Lung (tissue), 11 donors: ENCODE measurements at regions not wholly inside any gene's neighbourhood (a gene's known extent, or its start where the extent isn't known, plus 50 kb on each side); places are given as distances from the start of the nearest gene placed in this dataset.
"Not testable (repeated sequence)": the region's sequence is repeated elsewhere in the genome, so short reads cannot be mapped to it uniquely, and the experiment has no call there.

Experiments used
- ATAC-seq: fragments of 200-7000 bp; cut with Tn5 transposase; one replicate; pipeline ENCODE4 v1.9.1; 2020; ENCODE audit warnings: moderate number of reproducible peaks; ENCODE audit not compliant: insufficient read depth, low FRiP score
- DNase-seq, 3 donors: peaks; one replicate each; pipeline ENCODE4 v3.0.0-alpha.2; 2013 to 2017
- H3K27ac ChIP-seq, 2 donors: one replicate each; pipeline ENCODE4 v1.5.1; 2013; ENCODE audit warnings: mild to moderate bottlenecking in 2 of 2, moderate library complexity in 2 of 2, control low read depth in 1 of 2, inconsistent platforms in 1 of 2, low read depth in 1 of 2, low read length in 1 of 2
- H3K27me3 ChIP-seq, 3 donors: one replicate each; pipeline ENCODE4 v1.5.1; 2013; ENCODE audit warnings: low read length in 2 of 3; ENCODE audit not compliant: control insufficient read depth in 3 of 3, insufficient read depth in 3 of 3
- H3K36me3 ChIP-seq, 4 donors: one replicate each; pipeline ENCODE4 v1.5.1; 2013; ENCODE audit warnings: low read length in 4 of 4, mild to moderate bottlenecking in 1 of 4, moderate library complexity in 1 of 4; ENCODE audit not compliant: control insufficient read depth in 4 of 4, insufficient read depth in 4 of 4
- H3K4me1 ChIP-seq, 5 donors: one replicate each; pipeline ENCODE4 v1.5.1; 2013; ENCODE audit warnings: low read length in 5 of 5, mild to moderate bottlenecking in 2 of 5, moderate library complexity in 1 of 5; ENCODE audit not compliant: control insufficient read depth in 5 of 5, insufficient read depth in 5 of 5
- H3K4me3 ChIP-seq: one replicate; pipeline ENCODE4 v1.5.1; 2013; ENCODE audit warnings: mild to moderate bottlenecking, control low read depth, moderate library complexity
- H3K9ac ChIP-seq, 2 donors: one replicate each; pipeline ENCODE4 v1.5.1; 2013; ENCODE audit warnings: low read length in 2 of 2, control low read depth in 1 of 2; ENCODE audit not compliant: insufficient read depth in 1 of 2
- H3K9me3 ChIP-seq, 4 donors: one replicate each; pipeline ENCODE4 v1.5.1; 2013; ENCODE audit warnings: low read length in 3 of 4, mild to moderate bottlenecking in 1 of 4, moderate library complexity in 1 of 4; ENCODE audit not compliant: control insufficient read depth in 4 of 4, insufficient read depth in 3 of 4
- WGBS, 2 donors: extraction: QIAGEN DNeasy Blood & Tissue Kit; methylation state at CpG; one replicate each; pipeline ENCODE4 v1.1.7; 2013; 5-methylcytosine and 5-hydroxymethylcytosine counted together
- TF ChIP-seq, protein P1 (sequence below): IDR thresholded peaks from 2 replicates; pipeline ENCODE4 v1.5.1; 2012; ENCODE audit warnings: mild to moderate bottlenecking; ENCODE audit errors: control extremely low read depth, extremely low read depth
- donor health status: control.
- donor health status: control.
- donor health status: Bipolar disorder and iron deficiency.
- donor health status: healthy.
- donor health status: DM: yes; HTN: yes; CAD: no.

DNA sequence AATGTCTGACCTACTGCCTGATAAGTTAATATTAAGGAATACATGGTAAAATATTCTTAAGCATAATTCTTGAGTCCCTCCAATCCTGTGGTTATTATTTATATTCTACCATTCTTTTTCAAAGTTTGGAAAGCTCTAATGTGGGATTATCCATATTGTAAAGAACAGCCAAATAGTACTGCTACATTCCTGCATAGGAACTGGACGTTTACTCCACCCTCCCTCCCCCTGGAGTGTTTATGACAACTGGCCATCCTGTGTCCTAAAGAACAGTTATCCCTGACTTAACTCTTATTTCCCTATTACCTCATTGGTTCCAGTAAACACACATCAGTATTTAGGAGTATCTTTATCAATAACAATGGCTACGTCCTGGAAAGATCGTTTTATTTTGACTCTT is 308.7 kb upstream of the TFAP2D start:
- 44 to 64% methylated on average over 3 of the region's 3 CpGs for WGBS, 2 donors
- H3K9ac ChIP-seq = no peak overlapping the region
- H3K36me3 ChIP-seq = no peaks in the 10 kb centered on the region
- ATAC-seq (no peak), DNase-seq (no peak)
- no peak overlapping the region for H3K27ac ChIP-seq
- H3K27me3 ChIP-seq = peaks cover 0 to 2% (median 0%) of the 10 kb centered on the region in 3 donors
- no peaks in the 10 kb centered on the region for H3K9me3 ChIP-seq
- no peaks in the 10 kb centered on the region for H3K4me1 ChIP-seq
- no peak overlapping the region for H3K4me3 ChIP-seq
- TF ChIP-seq, protein P1, sequence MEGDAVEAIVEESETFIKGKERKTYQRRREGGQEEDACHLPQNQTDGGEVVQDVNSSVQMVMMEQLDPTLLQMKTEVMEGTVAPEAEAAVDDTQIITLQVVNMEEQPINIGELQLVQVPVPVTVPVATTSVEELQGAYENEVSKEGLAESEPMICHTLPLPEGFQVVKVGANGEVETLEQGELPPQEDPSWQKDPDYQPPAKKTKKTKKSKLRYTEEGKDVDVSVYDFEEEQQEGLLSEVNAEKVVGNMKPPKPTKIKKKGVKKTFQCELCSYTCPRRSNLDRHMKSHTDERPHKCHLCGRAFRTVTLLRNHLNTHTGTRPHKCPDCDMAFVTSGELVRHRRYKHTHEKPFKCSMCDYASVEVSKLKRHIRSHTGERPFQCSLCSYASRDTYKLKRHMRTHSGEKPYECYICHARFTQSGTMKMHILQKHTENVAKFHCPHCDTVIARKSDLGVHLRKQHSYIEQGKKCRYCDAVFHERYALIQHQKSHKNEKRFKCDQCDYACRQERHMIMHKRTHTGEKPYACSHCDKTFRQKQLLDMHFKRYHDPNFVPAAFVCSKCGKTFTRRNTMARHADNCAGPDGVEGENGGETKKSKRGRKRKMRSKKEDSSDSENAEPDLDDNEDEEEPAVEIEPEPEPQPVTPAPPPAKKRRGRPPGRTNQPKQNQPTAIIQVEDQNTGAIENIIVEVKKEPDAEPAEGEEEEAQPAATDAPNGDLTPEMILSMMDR = no peak

DNA sequence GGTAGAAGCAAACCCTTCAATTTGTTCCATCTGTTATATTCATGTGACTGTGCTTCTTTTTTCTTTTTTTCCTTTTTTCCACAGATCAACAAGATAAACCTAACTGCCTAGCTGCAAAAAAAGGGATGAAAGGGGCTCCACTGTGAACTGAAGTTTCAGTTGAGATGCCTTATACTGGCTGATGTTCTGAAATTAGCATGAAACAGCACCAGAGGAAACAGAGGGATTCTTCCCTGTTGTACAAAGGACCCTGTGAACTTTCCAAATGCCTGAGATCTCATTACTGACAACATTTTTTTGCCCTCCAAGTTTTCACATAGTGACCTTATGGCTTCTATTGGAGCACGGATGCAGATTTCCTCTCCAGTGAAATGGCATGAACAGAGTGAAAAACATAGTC is 302.7 kb upstream of the TFAP2D start:
- Histone ChIP-seq H3K4me3 (no peak overlapping the region), H3K4me1 (no peaks in the 10 kb centered on the region), H3K36me3 (no peaks in the 10 kb centered on the region), H3K27me3 (peaks cover 0 to 2% (median 0%) of the 10 kb centered on the region in 3 donors), H3K27ac (no peak overlapping the region), H3K9ac (no peak overlapping the region), H3K9me3 (no peaks in the 10 kb centered on the region)
- no peak for ATAC-seq
- DNase-seq = no peak
- TF ChIP-seq, protein P1 = no peak
- WGBS, 2 donors = 50 to 55% methylated on average over 1 of the region's 1 CpG

DNA sequence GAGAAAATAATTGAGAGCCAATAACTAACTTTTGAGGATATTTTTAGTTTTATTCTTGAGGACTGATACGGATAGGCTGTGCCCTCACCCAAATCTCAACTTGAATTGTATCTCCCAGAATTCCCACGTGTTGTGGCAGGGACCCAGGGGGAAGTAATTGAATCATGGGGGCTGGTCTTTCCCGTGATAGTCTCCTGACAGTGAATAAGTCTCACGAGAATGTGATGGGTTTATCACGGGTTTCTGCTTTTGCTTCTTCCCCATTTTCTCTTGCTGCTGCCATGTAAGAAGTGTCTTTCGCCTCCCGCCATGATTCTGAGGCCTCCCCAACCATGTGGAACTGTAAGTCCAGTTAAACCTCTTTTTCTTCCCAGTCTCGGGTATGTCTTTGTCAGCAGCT is 292.3 kb upstream of the TFAP2D start:
- H3K9me3 ChIP-seq, DNase-seq, H3K27ac ChIP-seq, H3K4me1 ChIP-seq, H3K9ac ChIP-seq, H3K4me3 ChIP-seq, ATAC-seq, H3K36me3 ChIP-seq, H3K27me3 ChIP-seq: not testable (repeated sequence)
- 80 to 87% methylated on average over 8 of the region's 8 CpGs for WGBS, 2 donors

DNA sequence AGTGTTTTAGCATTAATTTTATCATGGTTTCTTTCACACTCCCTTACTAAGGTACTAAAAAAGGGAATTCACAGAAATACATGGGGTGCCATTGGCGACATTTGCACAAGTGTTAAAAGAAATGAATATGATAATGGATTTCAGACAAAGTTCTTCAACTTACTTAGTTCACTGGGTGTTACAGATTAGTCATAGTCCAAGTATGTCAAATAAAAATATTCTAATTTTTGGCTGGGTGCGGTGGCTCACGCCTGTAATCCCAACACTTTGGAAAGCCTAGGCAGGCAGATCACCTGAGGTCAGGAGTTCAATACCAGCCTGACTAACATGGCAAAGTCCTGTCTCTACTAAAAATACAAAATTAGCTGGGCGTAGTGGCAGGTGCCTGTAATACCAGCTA is 286.1 kb upstream of the TFAP2D start:
- Histone ChIP-seq H3K27me3 (no peaks in the 10 kb centered on the region), H3K9me3 (peaks cover 0 to 2% (median 0%) of the 10 kb centered on the region in 4 donors), H3K4me1 (no peaks in the 10 kb centered on the region), H3K4me3 (no peak overlapping the region), H3K9ac (no peak overlapping the region), H3K36me3 (no peaks in the 10 kb centered on the region), H3K27ac (no peak overlapping the region)
- ATAC-seq = no peak
- DNase-seq = no peak
- TF ChIP-seq, protein P1 = no peak
- 81 to 90% methylated on average over 4 of the region's 4 CpGs for WGBS, 2 donors
